HCT116 (cell line): ENCODE measurements at regions not wholly inside any gene's neighbourhood (a gene's known extent, or its start where the extent isn't known, plus 50 kb on each side); places are given as distances from the start of the nearest gene placed in this dataset.

Source experiments
- ATAC-seq: fragments of 200-7000 bp; cut with Tn5 transposase; 2 replicates; pipeline ENCODE4 v1.9.1; 2020; ENCODE audit warnings: mild to moderate bottlenecking, moderate library complexity
- BruUV-seq: library from RNA; stranded (reverse); fragments of 400-500 nt; replicated peaks from 2 replicates; lab custom pipeline; 2021; lab: Mats Ljungman, UMichigan
- CTCF ChIA-PET: fragments of 300-600 bp; sonication (Branson Sonifier 250); formaldehyde crosslinking; loops from one replicate; lab custom pipeline; 2021; ENCODE audit warnings: antibody characterized with exemption; lab: Charles Lee
- POLR2A ChIA-PET: fragments of 300-600, 350-600 bp; sonication (Branson Sonifier 250); formaldehyde crosslinking; loops from one replicate; lab custom pipeline; 2021; ENCODE audit warnings: antibody characterized with exemption; lab: Charles Lee
- RAD21 ChIA-PET, 2 experiments: fragments of 300-600 bp; sonication (Branson Sonifier 250); formaldehyde crosslinking; loops; one replicate each; lab custom pipeline; 2023; ENCODE audit warnings: low total read pairs in 2 of 2; ENCODE audit not compliant: uncharacterized antibody in 2 of 2, unreplicated experiment in 2 of 2, low non-redundant PET in 1 of 2; lab: Charles Lee
- DNase-seq: peaks from one replicate; pipeline ENCODE4 v3.0.0-alpha.2; 2010; ENCODE audit warnings: low read depth, low spot score
- H2AFZ ChIP-seq: fragments of 200-600 bp; shearing (Covaris generic), sonication (generic); 2 replicates; pipeline ENCODE4 v1.6.1; 2017; ENCODE audit warnings: low read depth, mixed run types, mixed read lengths, antibody characterized with exemption, low read length; ENCODE audit not compliant: poor library complexity, severe bottlenecking
- H3K27ac ChIP-seq: 2 replicates; pipeline ENCODE4 v1.5.1; 2012; ENCODE audit warnings: low read depth, low read length
- H3K27me3 ChIP-seq: fragments of 200-600 bp; sonication (generic); 2 replicates; pipeline ENCODE4 v1.6.1; 2016; ENCODE audit warnings: mixed run types, low read length, mixed read lengths; ENCODE audit not compliant: insufficient read depth
- H3K36me3 ChIP-seq, 2 experiments: fragments of 200-500 bp in 1 of 2; fragments of 200-600 bp in 1 of 2; sonication (Bioruptor generic) in 1 of 2; sonication (generic) in 1 of 2; 2 replicates each; pipeline versions ENCODE4 v1.5.1 to v1.6.1; 2014 to 2016; ENCODE audit warnings: low read length in 2 of 2, inconsistent platforms in 1 of 2, mixed read lengths in 1 of 2, mixed run types in 1 of 2; ENCODE audit not compliant: insufficient read depth in 2 of 2, control insufficient read depth in 1 of 2
- H3K4me1 ChIP-seq, 2 experiments: fragments of 200-600 bp in 1 of 2; sonication (generic) in 1 of 2; 2 replicates each; pipeline versions ENCODE4 v1.5.1 to v1.6.1; 2012 to 2017; ENCODE audit warnings: low read length in 2 of 2, inconsistent platforms in 1 of 2, mild to moderate bottlenecking in 1 of 2, mixed read lengths in 1 of 2, mixed run types in 1 of 2, moderate library complexity in 1 of 2; ENCODE audit not compliant: insufficient read depth in 2 of 2, control insufficient read depth in 1 of 2
- H3K4me2 ChIP-seq: fragments of 200-600 bp; sonication (generic); 2 replicates; pipeline ENCODE4 v1.6.1; 2017; ENCODE audit warnings: mixed run types, low read length, mixed read lengths
- H3K4me3 ChIP-seq, 2 experiments: fragments of 200-600 bp in 1 of 2; sonication (generic) in 1 of 2; replicated peaks in 1 of 2; 2 replicates each; pipeline ENCODE4 v1.5.1; 2011 to 2016; ENCODE audit warnings: low read length in 2 of 2, control low read depth in 1 of 2, low read depth in 1 of 2, mild to moderate bottlenecking in 1 of 2, mixed read lengths in 1 of 2, mixed run types in 1 of 2
- H3K79me2 ChIP-seq: fragments of 200-600 bp; sonication (generic); 2 replicates; pipeline ENCODE4 v1.6.1; 2017; ENCODE audit warnings: mild to moderate bottlenecking, mixed run types, low read length, moderate library complexity, mixed read lengths; ENCODE audit not compliant: insufficient read depth
- H3K9ac ChIP-seq: fragments of 200-600 bp; sonication (generic); 2 replicates; pipeline ENCODE4 v1.6.1; 2016; ENCODE audit warnings: low read length, mixed read lengths
- H3K9me2 ChIP-seq: fragments of 200-600 bp; sonication (generic), shearing (Covaris generic); 2 replicates; pipeline ENCODE4 v1.6.1; 2017; ENCODE audit warnings: mixed run types, mild to moderate bottlenecking, moderate library complexity; ENCODE audit not compliant: insufficient read depth
- H3K9me3 ChIP-seq, 2 experiments: fragments of 200-500 bp in 1 of 2; fragments of 200-600 bp in 1 of 2; sonication (Bioruptor generic) in 1 of 2; sonication (generic) in 1 of 2; 2 replicates each; pipeline ENCODE4 v1.6.1; 2014 to 2017; ENCODE audit warnings: low read length in 2 of 2, mixed read lengths in 2 of 2, inconsistent platforms in 1 of 2, low read depth in 1 of 2, mild to moderate bottlenecking in 1 of 2, mixed run types in 1 of 2, moderate library complexity in 1 of 2; ENCODE audit not compliant: control insufficient read depth in 1 of 2, insufficient read depth in 1 of 2
- H4K20me1 ChIP-seq: fragments of 200-600 bp; sonication (generic), shearing (Covaris generic); 2 replicates; pipeline ENCODE4 v1.6.1; 2017; ENCODE audit warnings: mixed run types, mild to moderate bottlenecking, moderate library complexity; ENCODE audit not compliant: insufficient read depth
- ATF3 ChIP-seq: IDR thresholded peaks from 2 replicates; pipeline ENCODE4 v1.6.1; 2012
- CBX3 ChIP-seq: IDR thresholded peaks from 2 replicates; pipeline ENCODE4 v1.6.1; 2012; ENCODE audit warnings: low read depth
- CTCF ChIP-seq, 3 experiments: fragments of 200-600 bp in 1 of 3; sonication (generic) in 1 of 3; IDR thresholded peaks in 2 of 3; conservative IDR thresholded peaks in 1 of 3; 2 replicates each; pipeline ENCODE4 v1.5.1; 2012 to 2017; ENCODE audit warnings: low read depth in 2 of 3, low read length in 2 of 3, antibody characterized with exemption in 1 of 3, borderline replicate concordance in 1 of 3, control low read depth in 1 of 3, mild to moderate bottlenecking in 1 of 3, mixed read lengths in 1 of 3, mixed run types in 1 of 3, moderate library complexity in 1 of 3; ENCODE audit not compliant: insufficient read depth in 1 of 3
- EGR1 ChIP-seq: IDR thresholded peaks from 2 replicates; pipeline ENCODE4 v1.6.1; 2012; ENCODE audit warnings: low read depth
- ELF1 ChIP-seq: IDR thresholded peaks from 2 replicates; pipeline ENCODE4 v1.6.1; 2012; ENCODE audit warnings: low read depth, borderline replicate concordance
- EZH2phosphoT487 ChIP-seq: fragments of 200-600 bp; IDR thresholded peaks from 2 replicates; pipeline ENCODE4 v1.6.1; 2018; ENCODE audit warnings: antibody characterized with exemption, borderline replicate concordance
- FOSL1 ChIP-seq: IDR thresholded peaks from 2 replicates; pipeline ENCODE4 v1.6.1; 2012; ENCODE audit warnings: low read depth
- POLR2A ChIP-seq: IDR thresholded peaks from 2 replicates; pipeline ENCODE4 v1.7.0; 2011; ENCODE audit warnings: borderline replicate concordance; ENCODE audit not compliant: insufficient read depth, insufficient read length; ENCODE audit errors: extremely low read depth
- POLR2AphosphoS5 ChIP-seq: IDR thresholded peaks from 2 replicates; pipeline ENCODE4 v1.6.1; 2011; ENCODE audit warnings: mild to moderate bottlenecking, low read depth, low read length, moderate library complexity
- RAD21 ChIP-seq: IDR thresholded peaks from 2 replicates; pipeline ENCODE4 v1.6.1; 2012; ENCODE audit warnings: low read depth, mild to moderate bottlenecking
- SP1 ChIP-seq: IDR thresholded peaks from 2 replicates; pipeline ENCODE4 v1.6.1; 2012; ENCODE audit warnings: low read depth
- SRF ChIP-seq: IDR thresholded peaks from 2 replicates; pipeline ENCODE4 v1.6.1; 2012; ENCODE audit warnings: low read depth
- ZBTB33 ChIP-seq: IDR thresholded peaks from 2 replicates; pipeline ENCODE4 v1.6.1; 2011; ENCODE audit warnings: mild to moderate bottlenecking, low read length, moderate library complexity; ENCODE audit not compliant: insufficient replicate concordance; ENCODE audit errors: extremely low read depth
- ZFX ChIP-seq: fragments of 450-650 bp; IDR thresholded peaks from 2 replicates; pipeline ENCODE4 v1.6.1; 2017
- ZNF274 ChIP-seq: fragments of 200-500 bp; sonication (Bioruptor generic); IDR thresholded peaks from 2 replicates; pipeline ENCODE4 v1.6.1; 2014; ENCODE audit warnings: mild to moderate bottlenecking, low read depth, low read length, inconsistent platforms
- intact Hi-C: fragments of 100-400 bp; cut with micrococcal nuclease; formaldehyde crosslinking; loops from 2 replicates; pipeline ENCODE4 v1.10.0; 2022

- no peaks in the 10 kb centered on the region for H3K4me1 ChIP-seq
- POLR2A ChIA-PET: no interaction called here
- H3K27me3 ChIP-seq: no peaks in the 10 kb centered on the region
- RAD21 ChIA-PET: no interaction called here
- no peak overlapping the region for H3K4me3 ChIP-seq
- no TSS peak for BruUV-seq
- intact Hi-C loops: no loop called here
- TF ChIP-seq POLR2A (no peak), CTCF (IDR thresholded peaks at IDR 0.05 in 2 of 3, conservative IDR thresholded peaks at IDR 0.05 in 1 of 3; ENCODE audit: borderline replicate concordance in 1 of 3, insufficient read depth in 1 of 3, low read depth in 2 of 3, low read length in 2 of 3) (no peak), EGR1 (no peak), ZNF274 (no peak), ZFX (no peak)
- no peak overlapping the region for H3K9ac ChIP-seq
- H4K20me1 ChIP-seq: no peaks in the 10 kb centered on the region
- H3K9me3 ChIP-seq: no peaks in the 10 kb centered on the region
- H3K79me2 ChIP-seq: no peaks in the 10 kb centered on the region
- no peak overlapping the region for H3K27ac ChIP-seq
- H3K4me2 ChIP-seq: no peak overlapping the region
- CTCF ChIA-PET: no interaction called here
- no peak for ATAC-seq
- no peak for DNase-seq
- H2AFZ ChIP-seq: no peak overlapping the region
- no peaks in the 10 kb centered on the region for H3K9me2 ChIP-seq
- no peaks in the 10 kb centered on the region for H3K36me3 ChIP-seq
Measured at GRCh38 chr5:144065786-144066185, 104.7 kb downstream of the YIPF5 start.

GRCh38 chr5:144072518-144072927, 97.9 kb downstream of the YIPF5 start:
- CTCF ChIA-PET: no interaction called here
- no peak overlapping the region for H3K4me2 ChIP-seq
- intact Hi-C loops: no loop called here
- TF ChIP-seq SRF: no peak
- no peak for TF ChIP-seq POLR2AphosphoS5
- TF ChIP-seq EZH2phosphoT487: no peak
- TF ChIP-seq CBX3: no peak
- TF ChIP-seq CTCF (IDR thresholded peaks at IDR 0.05 in 2 of 3, conservative IDR thresholded peaks at IDR 0.05 in 1 of 3; ENCODE audit: borderline replicate concordance in 1 of 3, insufficient read depth in 1 of 3, low read depth in 2 of 3, low read length in 2 of 3): no peak
- TF ChIP-seq ZBTB33: no peak
- TF ChIP-seq ATF3: no peak
- TF ChIP-seq ELF1: no peak
- TF ChIP-seq FOSL1: no peak
- no peak for TF ChIP-seq ZNF274
- TF ChIP-seq RAD21: no peak
- TF ChIP-seq SP1: no peak
- no peak for TF ChIP-seq EGR1

More at GRCh38 chr5:144072518-144072927, 97.9 kb downstream of the YIPF5 start:
- no peaks in the 10 kb centered on the region for H3K79me2 ChIP-seq
- ATAC-seq: no peak
- no peaks in the 10 kb centered on the region for H3K36me3 ChIP-seq
- no peak overlapping the region for H3K27ac ChIP-seq
- H3K9me2 ChIP-seq: no peaks in the 10 kb centered on the region
- no peak overlapping the region for H3K9ac ChIP-seq
- no peaks in the 10 kb centered on the region for H3K9me3 ChIP-seq
- BruUV-seq: no TSS peak
- H3K4me3 ChIP-seq: no peak overlapping the region
- H4K20me1 ChIP-seq: no peaks in the 10 kb centered on the region
- ChIA-PET RAD21 (no interaction called here), POLR2A (no interaction called here)
- DNase-seq: no peak
- H3K27me3 ChIP-seq: no peaks in the 10 kb centered on the region
- H3K4me1 ChIP-seq: no peaks in the 10 kb centered on the region
- no peak overlapping the region for H2AFZ ChIP-seq
